ENCODE measurements at regions not wholly inside any gene's neighbourhood (a gene's known extent, or its start where the extent isn't known, plus 50 kb on each side); places are given as distances from the start of the nearest gene placed in this dataset.

- POLR2A ChIA-PET: no interaction called here
- H2AFZ ChIP-seq (ENCODE audit: low read depth): no peak overlapping the region
- 4% methylated on average over 4 of the region's 5 CpGs for WGBS (ENCODE audit: low lambda C conversion rate)
- no peaks in the 10 kb centered on the region for H4K20me1 ChIP-seq (ENCODE audit: insufficient read depth)
- no peak overlapping the region for H3K4me2 ChIP-seq
- no peaks in the 10 kb centered on the region for H3K36me3 ChIP-seq (replicated peaks in 1 of 2; ENCODE audit: control insufficient read depth in 1 of 2, insufficient read depth in 2 of 2, low read length in 1 of 2)
- CTCF ChIA-PET: no interaction called here
- no peaks in the 10 kb centered on the region for H3K4me1 ChIP-seq (ENCODE audit: control insufficient read depth in 1 of 2, insufficient read depth in 2 of 2, low read depth in 1 of 2, low read length in 1 of 2)
- H3K27me3 ChIP-seq (ENCODE audit: insufficient read depth): peaks cover 40% of the 10 kb centered on the region; the same call in 1 of the 2 replicates
- DNase-seq: no peak
- H3K4me3 ChIP-seq (ENCODE audit: low read depth in 2 of 2, low read length in 1 of 2): no peak overlapping the region
- H3K9me3 ChIP-seq: no peaks in the 10 kb centered on the region
- TF ChIP-seq TCF12 (IDR thresholded peaks at IDR 0.05) (no peak), PBX3 (IDR thresholded peaks at IDR 0.05) (no peak), CHD2 (IDR thresholded peaks at IDR 0.05; ENCODE audit: low read length, partially characterized antibody) (no peak), RFX5 (IDR thresholded peaks at IDR 0.05; ENCODE audit: low read length) (no peak), FOSL2 (IDR thresholded peaks at IDR 0.05; ENCODE audit: borderline replicate concordance, low read depth) (no peak), SIN3A (IDR thresholded peaks at IDR 0.05; ENCODE audit: borderline replicate concordance, low read depth, low read length) (no peak), YY1 (IDR thresholded peaks at IDR 0.05; ENCODE audit: low read depth) (no peak), MEF2A (IDR thresholded peaks at IDR 0.05; ENCODE audit: borderline replicate concordance, low read depth) (no peak), MXI1 (IDR thresholded peaks at IDR 0.05; ENCODE audit: low read depth, low read length) (no peak), RAD21 (IDR thresholded peaks at IDR 0.05; ENCODE audit: low read length) (no peak), POLR2AphosphoS5 (IDR thresholded peaks at IDR 0.05; ENCODE audit: low read depth, low read length) (no peak), TAF1 (IDR thresholded peaks at IDR 0.05; ENCODE audit: borderline replicate concordance, low read depth, low read length) (no peak), TEAD4 (IDR thresholded peaks at IDR 0.05; ENCODE audit: borderline replicate concordance, insufficient read depth) (no peak), FOXM1 (IDR thresholded peaks at IDR 0.05; ENCODE audit: low read depth) (no peak), FOXJ3 (CRISPR knock-in tag; IDR thresholded peaks at IDR 0.05) (no peak), SMC3 (IDR thresholded peaks at IDR 0.05; ENCODE audit: low read depth, low read length) (no peak), IRF3 (IDR thresholded peaks at IDR 0.05; ENCODE audit: low read depth, low read length) (no peak)
- TF ChIP-seq, protein P1, sequence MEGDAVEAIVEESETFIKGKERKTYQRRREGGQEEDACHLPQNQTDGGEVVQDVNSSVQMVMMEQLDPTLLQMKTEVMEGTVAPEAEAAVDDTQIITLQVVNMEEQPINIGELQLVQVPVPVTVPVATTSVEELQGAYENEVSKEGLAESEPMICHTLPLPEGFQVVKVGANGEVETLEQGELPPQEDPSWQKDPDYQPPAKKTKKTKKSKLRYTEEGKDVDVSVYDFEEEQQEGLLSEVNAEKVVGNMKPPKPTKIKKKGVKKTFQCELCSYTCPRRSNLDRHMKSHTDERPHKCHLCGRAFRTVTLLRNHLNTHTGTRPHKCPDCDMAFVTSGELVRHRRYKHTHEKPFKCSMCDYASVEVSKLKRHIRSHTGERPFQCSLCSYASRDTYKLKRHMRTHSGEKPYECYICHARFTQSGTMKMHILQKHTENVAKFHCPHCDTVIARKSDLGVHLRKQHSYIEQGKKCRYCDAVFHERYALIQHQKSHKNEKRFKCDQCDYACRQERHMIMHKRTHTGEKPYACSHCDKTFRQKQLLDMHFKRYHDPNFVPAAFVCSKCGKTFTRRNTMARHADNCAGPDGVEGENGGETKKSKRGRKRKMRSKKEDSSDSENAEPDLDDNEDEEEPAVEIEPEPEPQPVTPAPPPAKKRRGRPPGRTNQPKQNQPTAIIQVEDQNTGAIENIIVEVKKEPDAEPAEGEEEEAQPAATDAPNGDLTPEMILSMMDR (IDR thresholded peaks at IDR 0.05): no peak
- TF ChIP-seq, protein P2, sequence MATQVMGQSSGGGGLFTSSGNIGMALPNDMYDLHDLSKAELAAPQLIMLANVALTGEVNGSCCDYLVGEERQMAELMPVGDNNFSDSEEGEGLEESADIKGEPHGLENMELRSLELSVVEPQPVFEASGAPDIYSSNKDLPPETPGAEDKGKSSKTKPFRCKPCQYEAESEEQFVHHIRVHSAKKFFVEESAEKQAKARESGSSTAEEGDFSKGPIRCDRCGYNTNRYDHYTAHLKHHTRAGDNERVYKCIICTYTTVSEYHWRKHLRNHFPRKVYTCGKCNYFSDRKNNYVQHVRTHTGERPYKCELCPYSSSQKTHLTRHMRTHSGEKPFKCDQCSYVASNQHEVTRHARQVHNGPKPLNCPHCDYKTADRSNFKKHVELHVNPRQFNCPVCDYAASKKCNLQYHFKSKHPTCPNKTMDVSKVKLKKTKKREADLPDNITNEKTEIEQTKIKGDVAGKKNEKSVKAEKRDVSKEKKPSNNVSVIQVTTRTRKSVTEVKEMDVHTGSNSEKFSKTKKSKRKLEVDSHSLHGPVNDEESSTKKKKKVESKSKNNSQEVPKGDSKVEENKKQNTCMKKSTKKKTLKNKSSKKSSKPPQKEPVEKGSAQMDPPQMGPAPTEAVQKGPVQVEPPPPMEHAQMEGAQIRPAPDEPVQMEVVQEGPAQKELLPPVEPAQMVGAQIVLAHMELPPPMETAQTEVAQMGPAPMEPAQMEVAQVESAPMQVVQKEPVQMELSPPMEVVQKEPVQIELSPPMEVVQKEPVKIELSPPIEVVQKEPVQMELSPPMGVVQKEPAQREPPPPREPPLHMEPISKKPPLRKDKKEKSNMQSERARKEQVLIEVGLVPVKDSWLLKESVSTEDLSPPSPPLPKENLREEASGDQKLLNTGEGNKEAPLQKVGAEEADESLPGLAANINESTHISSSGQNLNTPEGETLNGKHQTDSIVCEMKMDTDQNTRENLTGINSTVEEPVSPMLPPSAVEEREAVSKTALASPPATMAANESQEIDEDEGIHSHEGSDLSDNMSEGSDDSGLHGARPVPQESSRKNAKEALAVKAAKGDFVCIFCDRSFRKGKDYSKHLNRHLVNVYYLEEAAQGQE (IDR thresholded peaks at IDR 0.05; ENCODE audit: low read depth, low read length): no peak
- TF ChIP-seq, protein P3, sequence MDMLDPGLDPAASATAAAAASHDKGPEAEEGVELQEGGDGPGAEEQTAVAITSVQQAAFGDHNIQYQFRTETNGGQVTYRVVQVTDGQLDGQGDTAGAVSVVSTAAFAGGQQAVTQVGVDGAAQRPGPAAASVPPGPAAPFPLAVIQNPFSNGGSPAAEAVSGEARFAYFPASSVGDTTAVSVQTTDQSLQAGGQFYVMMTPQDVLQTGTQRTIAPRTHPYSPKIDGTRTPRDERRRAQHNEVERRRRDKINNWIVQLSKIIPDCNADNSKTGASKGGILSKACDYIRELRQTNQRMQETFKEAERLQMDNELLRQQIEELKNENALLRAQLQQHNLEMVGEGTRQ (IDR thresholded peaks at IDR 0.05; ENCODE audit: borderline replicate concordance, low read depth, low read length): no peak
- H3K9ac ChIP-seq: no peak overlapping the region
- H3K9me2 ChIP-seq: no peaks in the 10 kb centered on the region
- no peaks in the 10 kb centered on the region for H3F3A ChIP-seq (replicated peaks; ENCODE audit: insufficient read depth)
- no peaks in the 10 kb centered on the region for H3K79me2 ChIP-seq (ENCODE audit: insufficient read depth)
- no peak overlapping the region for H3K27ac ChIP-seq (ENCODE audit: low read depth in 2 of 2, low read length in 1 of 2)
Measured at GRCh38 chr6:3532296-3532916, 75.6 kb upstream of the SLC22A23 start.

All from SK-N-SH (cell line).